H9 (cell line): ENCODE measurements at regions not wholly inside any gene's neighbourhood (a gene's known extent, or its start where the extent isn't known, plus 50 kb on each side); places are given as distances from the start of the nearest gene placed in this dataset.
A peak's percentile ranks its signal among the peaks of the same experiment; 100 is the strongest.

Experiments used
- DNase-seq: peaks from one replicate; pipeline ENCODE4 v3.0.0-alpha.2; 2017
- H2AFZ ChIP-seq: one replicate; pipeline ENCODE4 v1.6.1; 2013; ENCODE audit warnings: mild to moderate bottlenecking, low read length, control low read depth, moderate library complexity
- H2AK5ac ChIP-seq: 2 replicates; pipeline ENCODE4 v1.6.1; 2013; ENCODE audit warnings: low read length, control low read depth, mixed read lengths; ENCODE audit not compliant: insufficient read length
- H2BK120ac ChIP-seq: one replicate; pipeline ENCODE4 v1.6.1; 2013; ENCODE audit warnings: low read depth, mild to moderate bottlenecking, low read length, control low read depth, inconsistent platforms; ENCODE audit not compliant: poor library complexity, severe bottlenecking
- H2BK12ac ChIP-seq: 2 replicates; pipeline ENCODE4 v1.6.1; 2013; ENCODE audit warnings: low read length, control low read depth, mixed read lengths, low read depth; ENCODE audit not compliant: insufficient read length
- H2BK15ac ChIP-seq: 2 replicates; pipeline ENCODE4 v1.6.1; 2013; ENCODE audit warnings: low read depth, low read length, control low read depth
- H2BK20ac ChIP-seq: one replicate; pipeline ENCODE4 v1.6.1; 2013; ENCODE audit warnings: low read depth, mild to moderate bottlenecking, low read length, control low read depth, inconsistent platforms; ENCODE audit not compliant: poor library complexity, severe bottlenecking
- H2BK5ac ChIP-seq: 2 replicates; pipeline ENCODE4 v1.6.1; 2013; ENCODE audit warnings: low read length, control low read depth, mixed read lengths; ENCODE audit not compliant: insufficient read length
- H3K14ac ChIP-seq: 2 replicates; pipeline ENCODE4 v1.6.1; 2013; ENCODE audit warnings: low read length, control low read depth; ENCODE audit not compliant: insufficient read depth
- H3K18ac ChIP-seq: 2 replicates; pipeline ENCODE4 v1.6.1; 2013; ENCODE audit warnings: low read depth, mild to moderate bottlenecking, mixed read lengths, low read length, control low read depth; ENCODE audit not compliant: insufficient read length
- H3K23ac ChIP-seq: 2 replicates; pipeline ENCODE4 v1.6.1; 2013; ENCODE audit warnings: low read length, control low read depth, mixed read lengths, low read depth; ENCODE audit not compliant: insufficient read length
- H3K23me2 ChIP-seq: 2 replicates; pipeline ENCODE4 v1.6.1; 2013; ENCODE audit warnings: low read depth, mild to moderate bottlenecking, mixed read lengths, low read length, control low read depth; ENCODE audit not compliant: insufficient read length, poor library complexity, severe bottlenecking
- H3K27ac ChIP-seq: 2 replicates; pipeline ENCODE4 v1.5.1; 2013; ENCODE audit warnings: low read length, control low read depth, mixed read lengths, low read depth; ENCODE audit not compliant: insufficient read length
- H3K27me3 ChIP-seq: 2 replicates; pipeline ENCODE4 v1.6.1; 2013; ENCODE audit warnings: low read length, control low read depth, inconsistent platforms; ENCODE audit not compliant: insufficient read depth
- H3K4ac ChIP-seq: 2 replicates; pipeline ENCODE4 v1.6.1; 2013; ENCODE audit warnings: low read depth, mild to moderate bottlenecking, control low read depth, inconsistent platforms, low read length, moderate library complexity
- H3K4me1 ChIP-seq: 2 replicates; pipeline ENCODE4 v1.6.1; 2013; ENCODE audit warnings: low read length, control low read depth, inconsistent platforms; ENCODE audit not compliant: insufficient read depth
- H3K4me2 ChIP-seq: 2 replicates; pipeline ENCODE4 v1.6.1; 2013; ENCODE audit warnings: low read length, control low read depth, mixed read lengths; ENCODE audit not compliant: insufficient read length, insufficient read depth
- H3K56ac ChIP-seq: 2 replicates; pipeline ENCODE4 v1.6.1; 2013; ENCODE audit warnings: low read depth, mild to moderate bottlenecking, mixed read lengths, low read length, control low read depth; ENCODE audit not compliant: insufficient read length
- H3K79me1 ChIP-seq: 2 replicates; pipeline ENCODE4 v1.6.1; 2013; ENCODE audit warnings: low read depth, mild to moderate bottlenecking, moderate library complexity, low read length, control low read depth, inconsistent platforms; ENCODE audit not compliant: insufficient read depth, poor library complexity, severe bottlenecking
- H3K79me2 ChIP-seq: 2 replicates; pipeline ENCODE4 v1.6.1; 2013; ENCODE audit warnings: low read length, control low read depth, inconsistent platforms; ENCODE audit not compliant: insufficient read depth
- H3K9ac ChIP-seq: 2 replicates; pipeline ENCODE4 v1.6.1; 2013; ENCODE audit warnings: low read length, control low read depth, mixed read lengths; ENCODE audit not compliant: insufficient read length; ENCODE audit errors: extremely low read depth
- H3K9me3 ChIP-seq: one replicate; pipeline ENCODE4 v1.6.1; 2013; ENCODE audit warnings: low read depth, low read length, inconsistent platforms; ENCODE audit not compliant: control insufficient read depth
- H3T11ph ChIP-seq: one replicate; pipeline ENCODE4 v1.6.1; 2013; ENCODE audit warnings: mild to moderate bottlenecking, low read length, control low read depth, inconsistent platforms
- H4K20me1 ChIP-seq: one replicate; pipeline ENCODE4 v1.6.1; 2013; ENCODE audit not compliant: control insufficient read depth, insufficient read length, insufficient read depth
- H4K5ac ChIP-seq: 2 replicates; pipeline ENCODE4 v1.6.1; 2013; ENCODE audit warnings: low read depth, mild to moderate bottlenecking, mixed read lengths, low read length, control low read depth; ENCODE audit not compliant: insufficient read length
- H4K8ac ChIP-seq: replicated peaks from 2 replicates; pipeline ENCODE4 v1.6.1; 2013; ENCODE audit warnings: low read length, control low read depth, mixed read lengths, low read depth; ENCODE audit not compliant: insufficient read length
- H4K91ac ChIP-seq: 2 replicates; pipeline ENCODE4 v1.6.1; 2013; ENCODE audit warnings: low read depth, mild to moderate bottlenecking, moderate library complexity, mixed read lengths, low read length, control low read depth; ENCODE audit not compliant: insufficient read length
- H3K27ac Mint-ChIP-seq, 3 experiments: 2 replicates in 2 of 3; 3 replicates in 1 of 3; pipeline ENCODE4 v1.8.0; 2020 to 2021; ENCODE audit warnings: mixed read lengths in 3 of 3, mild to moderate bottlenecking in 1 of 3, moderate library complexity in 1 of 3
- H3K27me3 Mint-ChIP-seq: 2 replicates; pipeline ENCODE4 v1.8.0; 2021; ENCODE audit warnings: low read depth, mild to moderate bottlenecking, moderate library complexity, mixed read lengths
- H3K36me3 Mint-ChIP-seq, 3 experiments: 2 replicates in 2 of 3; 3 replicates in 1 of 3; pipeline ENCODE4 v1.8.0; 2020 to 2021; ENCODE audit warnings: low read depth in 3 of 3, mixed read lengths in 3 of 3; ENCODE audit not compliant: insufficient read depth in 1 of 3
- H3K4me1 Mint-ChIP-seq, 2 experiments: 2 replicates each; pipeline ENCODE4 v1.8.0; 2020; ENCODE audit warnings: mixed read lengths in 2 of 2
- H3K4me3 Mint-ChIP-seq, 2 experiments: 2 replicates in 1 of 2; 3 replicates in 1 of 2; pipeline ENCODE4 v1.8.0; 2020 to 2021; ENCODE audit warnings: mild to moderate bottlenecking in 2 of 2, mixed read lengths in 2 of 2, moderate library complexity in 1 of 2
- H3K9me3 Mint-ChIP-seq, 2 experiments: 2 replicates in 1 of 2; 3 replicates in 1 of 2; pipeline ENCODE4 v1.8.0; 2020; ENCODE audit warnings: mild to moderate bottlenecking in 2 of 2, mixed read lengths in 2 of 2, moderate library complexity in 1 of 2
- CTCF ChIP-seq: fragments of 200-600 bp; sonication (generic); conservative IDR thresholded peaks from 3 replicates; pipeline ENCODE4 v1.8.0; 2021; ENCODE audit warnings: antibody characterized with exemption, mild to moderate bottlenecking
- WGBS: extraction: QIAGEN DNeasy Blood & Tissue Kit; methylation state at CpG from one replicate; pipeline ENCODE4 v1.1.7; 2013; ENCODE audit warnings: missing lambda C conversion rate, low lambda C conversion rate, mixed read lengths; ENCODE audit not compliant: insufficient read length; ENCODE audit errors: extremely low coverage; 5-methylcytosine and 5-hydroxymethylcytosine counted together

GRCh38 chr5:87780831-87781760 is 368.4 kb upstream of the CCNH start:
- peaks cover 42% of the 10 kb centered on the region for H3K27me3 Mint-ChIP-seq

More at GRCh38 chr5:87780831-87781760, 368.4 kb upstream of the CCNH start:
- no peak overlapping the region for H3K18ac ChIP-seq
- no peak overlapping the region for H3K23ac ChIP-seq
- no peaks in the 10 kb centered on the region for H3K9me3 ChIP-seq
- H3K27ac ChIP-seq: no peak overlapping the region
- H3K4me2 ChIP-seq: peak overlapping the region; percentile 3
- no peak overlapping the region for H2AK5ac ChIP-seq
- H3K27ac Mint-ChIP-seq: no peak overlapping the region
- no peak overlapping the region for H4K8ac ChIP-seq
- H2BK12ac ChIP-seq: no peak overlapping the region
- no peaks in the 10 kb centered on the region for H3K79me2 ChIP-seq
- H3K9ac ChIP-seq: no peak overlapping the region
- no peaks in the 10 kb centered on the region for H4K20me1 ChIP-seq
- H3K9me3 Mint-ChIP-seq: no peaks in the 10 kb centered on the region; a peak in 1 of 5 replicates
- TF ChIP-seq CTCF: peak; percentile 97
- H2BK5ac ChIP-seq: no peak overlapping the region
- no peaks in the 10 kb centered on the region for H3K4me1 ChIP-seq
- no peak overlapping the region for H2BK120ac ChIP-seq
- no peak overlapping the region for H2BK15ac ChIP-seq
- no peak overlapping the region for H2BK20ac ChIP-seq
- DNase-seq: peak; percentile 88
- no peak overlapping the region for H3T11ph ChIP-seq
- H3K23me2 ChIP-seq: no peaks in the 10 kb centered on the region
- H4K91ac ChIP-seq: no peak overlapping the region
- H3K4me3 Mint-ChIP-seq: peak overlapping the region; percentile 27 to 64; a peak in 1 of 5 replicates
- H3K4me1 Mint-ChIP-seq: peaks cover 18 to 19% of the 10 kb centered on the region in 2 experiments
- no peak overlapping the region for H3K14ac ChIP-seq
- H3K56ac ChIP-seq: no peak overlapping the region
- no peak overlapping the region for H4K5ac ChIP-seq
- no peak overlapping the region for H2AFZ ChIP-seq
- H3K79me1 ChIP-seq: no peaks in the 10 kb centered on the region
- no peaks in the 10 kb centered on the region for H3K36me3 Mint-ChIP-seq
- no peaks in the 10 kb centered on the region for H3K27me3 ChIP-seq
- no peak overlapping the region for H3K4ac ChIP-seq
- WGBS: 100% methylated on average over 1 of the region's 13 CpGs
